GM21360 (cell line): ENCODE measurements at regions not wholly inside any gene's neighbourhood (a gene's known extent, or its start where the extent isn't known, plus 50 kb on each side); places are given as distances from the start of the nearest gene placed in this dataset.

Source experiments
- ATAC-seq: cut with Tn5 transposase; IDR thresholded peaks from one replicate; pipeline ENCODE4 v1.9.1; 2021; ENCODE audit warnings: mild to moderate bottlenecking, moderate library complexity; ENCODE audit not compliant: unreplicated experiment

GRCh38 chr22:49160261-49161001 lies 667.2 kb downstream of the BRD1 start:
- no peak for ATAC-seq

DNA sequence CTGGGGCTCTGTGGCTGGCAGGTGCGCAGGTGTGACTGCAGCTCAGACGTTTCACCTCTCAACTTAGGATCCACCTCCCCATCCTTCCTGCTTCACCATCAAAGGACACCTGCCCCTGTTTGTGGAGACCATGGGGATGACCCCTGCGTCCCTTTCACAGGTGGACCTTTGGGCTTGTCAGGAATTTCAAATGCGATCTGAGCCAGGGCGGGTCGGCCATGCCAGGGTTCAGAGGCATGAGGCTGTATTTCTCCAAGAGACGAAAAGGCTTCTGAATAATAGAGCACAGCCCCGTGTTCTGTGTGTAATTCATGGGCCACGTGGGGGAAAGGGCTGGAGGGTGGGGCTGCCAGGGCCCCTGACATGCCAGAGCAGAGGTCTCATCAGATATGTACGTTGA lies 668.0 kb downstream of the BRD1 start:
- no peak for ATAC-seq

DNA sequence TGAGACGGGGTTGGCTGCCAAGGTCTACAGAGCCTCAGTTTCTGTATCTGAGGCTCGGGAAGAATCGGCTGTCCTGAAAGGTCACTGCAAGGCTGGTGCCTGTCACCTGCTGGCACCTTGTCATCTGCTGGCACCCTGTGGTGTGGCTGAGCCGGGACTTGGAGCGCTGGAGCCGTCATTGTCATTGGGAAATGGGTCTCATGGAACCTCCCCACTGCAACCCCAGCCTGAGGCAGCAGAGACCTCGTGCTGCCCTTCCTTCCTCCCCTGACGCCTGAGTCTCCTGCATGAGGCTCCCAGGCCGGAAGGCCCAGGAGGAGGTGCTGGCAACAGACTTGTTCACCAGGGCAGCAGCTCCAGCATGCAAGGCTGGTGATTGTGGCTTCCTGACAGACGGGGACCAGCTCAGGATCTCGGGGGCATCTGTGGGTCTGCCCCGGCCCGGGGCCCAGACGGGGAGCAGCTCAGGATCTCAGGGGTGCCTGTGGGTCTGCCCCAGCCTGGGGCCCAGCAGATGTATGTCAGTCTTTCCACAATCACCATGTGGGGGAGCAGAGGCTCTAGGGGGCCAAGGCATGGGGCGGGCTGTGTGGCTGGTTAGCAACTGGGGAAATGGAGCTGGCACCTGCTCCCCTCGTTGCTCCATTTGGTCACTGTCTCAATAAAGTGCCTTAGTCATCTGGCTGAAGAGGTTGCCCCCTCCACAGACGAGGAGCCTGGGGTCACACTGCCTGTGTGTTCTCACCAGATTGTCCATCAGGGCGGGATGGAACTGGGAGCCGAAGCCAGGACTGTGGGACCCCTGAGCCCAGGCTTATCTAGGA lies 668.7 kb downstream of the BRD1 start:
- no peak for ATAC-seq

- no peak for ATAC-seq
Observed at GRCh38 chr22:49157529-49158339, 669.9 kb downstream of the BRD1 start.

GRCh38 chr22:49156662-49157285 lies 670.9 kb downstream of the BRD1 start:
- ATAC-seq, result no peak

DNA sequence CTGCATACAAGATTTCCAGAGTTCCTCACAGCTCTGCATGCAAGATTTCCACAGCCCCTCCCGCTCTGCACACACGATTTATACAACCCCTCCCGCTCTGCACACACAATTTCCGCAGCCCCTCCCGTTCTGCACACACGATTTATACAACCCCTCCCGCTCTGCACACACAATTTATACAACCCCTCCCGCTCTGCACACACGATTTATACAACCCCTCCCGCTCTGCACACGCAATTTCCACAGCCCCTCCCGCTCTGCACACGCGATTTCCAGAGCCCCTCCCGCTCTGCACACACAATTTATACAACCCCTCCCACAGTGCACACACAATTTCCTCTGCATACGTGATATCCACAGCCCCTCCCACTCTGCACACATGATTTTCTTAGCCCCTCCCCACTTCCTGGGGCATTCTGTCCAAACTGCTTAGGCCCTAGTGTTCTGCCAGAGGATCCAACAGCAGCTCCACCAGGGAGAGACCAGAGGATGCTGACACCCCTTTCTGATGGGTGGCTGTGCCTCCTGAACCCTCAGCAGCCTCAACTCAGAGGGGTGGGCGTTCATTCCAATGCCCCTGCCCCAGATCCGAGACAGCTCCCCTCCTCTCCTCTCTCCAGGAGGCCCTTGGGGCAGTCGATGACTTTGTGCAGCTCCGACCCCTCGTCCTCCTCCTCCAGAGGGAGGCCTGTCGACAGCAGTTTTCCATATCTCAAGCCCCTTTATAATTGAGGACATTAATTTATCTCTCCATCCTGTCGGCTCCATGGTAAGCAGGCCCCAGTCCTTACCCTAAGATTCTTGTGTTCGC lies 671.7 kb downstream of the BRD1 start:
- no peak for ATAC-seq

- no peak for ATAC-seq
Observed at GRCh38 chr22:49155039-49155769, 672.5 kb downstream of the BRD1 start.

DNA sequence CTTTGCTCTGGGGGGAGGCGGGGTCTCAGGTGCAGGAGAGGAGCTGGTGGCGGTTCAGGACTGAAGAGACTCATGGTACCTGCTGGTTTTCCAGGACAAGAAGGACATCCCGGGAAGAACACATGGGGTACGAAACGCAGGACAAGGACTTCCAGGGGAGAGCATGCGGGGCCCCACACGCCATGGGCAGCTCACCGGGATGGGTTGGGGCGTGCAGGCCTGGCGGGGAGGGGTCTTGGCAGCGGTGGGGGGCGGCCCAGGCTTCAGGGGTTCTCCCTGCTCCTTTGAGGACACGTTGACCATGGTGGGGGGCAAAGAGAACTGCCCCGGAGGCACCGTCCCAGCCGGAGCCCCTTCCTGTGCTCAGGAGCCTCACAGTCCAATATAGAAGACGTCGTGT lies 673.2 kb downstream of the BRD1 start:
- no peak for ATAC-seq

- ATAC-seq, result no peak
Observed at GRCh38 chr22:49153921-49154320, 673.8 kb downstream of the BRD1 start.

DNA sequence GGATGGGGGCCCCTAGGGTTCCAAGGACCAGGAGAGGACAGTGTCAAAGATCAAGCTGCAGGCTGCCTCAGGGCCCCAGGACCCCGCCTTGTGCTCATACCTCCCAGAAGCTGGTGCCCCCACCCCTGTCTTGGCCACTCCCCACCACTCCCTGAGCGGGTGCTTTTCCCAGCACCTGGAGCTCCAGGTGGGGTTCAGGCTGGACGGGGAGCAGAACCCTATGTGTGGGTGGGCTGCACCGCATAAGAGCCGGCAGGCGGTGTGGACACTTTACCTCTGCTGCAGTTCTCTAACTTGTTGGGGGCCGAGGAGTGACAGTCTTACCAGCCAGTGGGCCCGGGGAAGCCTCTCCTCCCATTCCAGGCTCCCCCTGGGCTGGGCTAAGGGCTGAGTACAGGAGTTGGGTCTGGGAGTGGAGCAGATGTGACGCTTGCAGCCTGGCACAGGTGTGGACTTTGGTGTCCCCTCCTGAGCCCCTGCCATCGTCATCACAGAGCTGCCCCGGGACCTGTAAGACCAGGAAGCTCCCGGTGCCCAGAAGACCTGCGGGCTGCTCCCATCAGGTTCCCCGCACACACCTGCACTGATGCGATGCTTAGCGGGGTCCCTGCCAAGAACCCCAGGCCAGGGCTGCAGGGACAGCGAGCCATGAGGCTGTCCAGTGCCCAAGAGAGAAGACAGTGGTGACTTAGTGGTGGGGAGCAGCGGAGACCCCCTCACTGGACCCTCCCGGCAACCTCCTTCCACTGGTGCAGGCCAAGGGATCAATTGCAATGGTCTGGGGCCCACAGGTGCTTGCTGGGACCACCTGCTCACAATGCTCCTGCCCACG lies 674.5 kb downstream of the BRD1 start:
- no peak for ATAC-seq

DNA sequence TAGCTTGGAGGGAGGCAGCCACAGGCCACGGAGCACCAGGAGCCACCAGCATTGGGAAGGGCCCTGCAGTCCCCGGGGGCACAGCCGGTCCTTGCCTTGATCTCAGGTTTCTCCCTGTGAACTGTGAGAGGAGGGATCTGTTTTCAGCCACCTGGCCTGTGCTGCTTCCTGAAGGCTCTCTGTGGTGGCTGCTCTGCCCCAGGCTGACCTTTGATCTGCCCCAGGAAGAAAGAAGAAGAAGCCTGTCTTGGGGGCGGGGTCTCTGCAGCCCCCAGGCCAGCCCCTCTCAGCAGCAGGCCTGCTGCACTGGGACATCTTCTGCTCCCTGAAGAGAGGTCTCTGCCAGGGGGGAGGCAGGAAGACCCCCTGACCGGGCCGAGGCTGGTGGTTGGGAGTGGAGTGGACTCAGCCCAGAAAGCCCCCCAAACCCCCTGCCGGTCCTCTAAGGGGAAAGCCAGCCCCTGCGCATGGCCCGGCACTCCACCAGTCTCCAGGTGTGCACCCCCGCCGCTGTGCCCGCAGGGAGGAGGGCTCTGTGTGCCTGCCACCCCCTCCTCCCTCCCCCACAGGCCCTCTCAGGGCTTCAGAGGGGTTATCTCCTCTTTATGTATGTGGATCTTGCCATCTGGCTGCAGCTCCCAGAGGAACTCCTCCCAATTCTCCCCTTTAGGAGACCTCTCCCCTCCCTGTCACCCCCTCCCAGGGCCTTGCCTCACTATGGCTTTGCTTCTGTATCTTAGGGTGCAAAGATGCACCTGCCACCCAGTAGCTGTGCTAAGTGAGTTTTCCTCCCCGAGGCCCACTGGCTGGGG lies 675.3 kb downstream of the BRD1 start:
- no peak for ATAC-seq

GRCh38 chr22:49151256-49152126 lies 676.2 kb downstream of the BRD1 start:
- ATAC-seq, result no peak

- no peak for ATAC-seq
Observed at GRCh38 chr22:49150801-49151221, 676.9 kb downstream of the BRD1 start.

DNA sequence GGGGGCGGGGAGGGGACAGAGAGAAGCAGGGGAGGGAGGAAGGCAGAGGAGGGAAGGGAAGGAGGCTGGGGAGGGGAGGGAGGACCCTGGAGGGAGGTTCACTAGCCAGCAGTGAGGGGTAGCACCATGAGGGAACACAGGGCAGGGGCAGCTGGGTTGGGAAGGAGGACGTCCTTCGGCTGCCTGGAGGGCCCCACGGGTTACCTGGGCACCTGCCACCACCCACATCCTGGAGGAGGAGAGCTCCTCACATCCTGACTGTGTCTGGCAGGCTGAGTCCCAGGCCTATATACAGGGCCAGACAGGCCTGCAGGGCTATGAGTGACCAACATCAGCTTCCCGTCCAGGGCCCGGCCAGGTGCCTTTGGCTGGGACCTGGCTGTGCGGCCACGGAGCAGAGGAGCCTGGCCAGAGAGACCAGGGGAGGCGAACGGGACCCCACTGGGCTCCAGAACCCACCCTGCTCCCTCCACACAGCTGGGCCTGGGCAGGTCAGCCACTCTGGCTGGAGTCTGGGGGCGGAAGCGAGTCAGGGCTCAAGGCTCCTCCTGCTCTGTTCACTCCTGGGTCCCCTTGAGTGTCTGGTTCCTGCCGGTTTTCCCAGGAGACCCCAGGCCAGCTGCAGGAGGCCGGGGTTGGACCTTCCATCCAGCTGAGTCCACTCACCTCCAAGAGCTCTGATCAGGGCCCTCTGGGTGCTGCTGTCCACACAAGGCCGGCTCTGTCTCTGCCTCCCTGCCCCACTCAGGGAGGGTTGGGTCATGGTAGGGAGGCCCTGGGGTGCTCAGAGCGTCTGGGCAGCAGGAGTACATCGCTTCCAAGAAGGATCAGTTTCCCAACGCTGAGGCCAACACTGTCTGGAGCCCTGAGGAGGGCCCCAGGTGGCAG lies 677.7 kb downstream of the BRD1 start:
- ATAC-seq, result no peak

DNA sequence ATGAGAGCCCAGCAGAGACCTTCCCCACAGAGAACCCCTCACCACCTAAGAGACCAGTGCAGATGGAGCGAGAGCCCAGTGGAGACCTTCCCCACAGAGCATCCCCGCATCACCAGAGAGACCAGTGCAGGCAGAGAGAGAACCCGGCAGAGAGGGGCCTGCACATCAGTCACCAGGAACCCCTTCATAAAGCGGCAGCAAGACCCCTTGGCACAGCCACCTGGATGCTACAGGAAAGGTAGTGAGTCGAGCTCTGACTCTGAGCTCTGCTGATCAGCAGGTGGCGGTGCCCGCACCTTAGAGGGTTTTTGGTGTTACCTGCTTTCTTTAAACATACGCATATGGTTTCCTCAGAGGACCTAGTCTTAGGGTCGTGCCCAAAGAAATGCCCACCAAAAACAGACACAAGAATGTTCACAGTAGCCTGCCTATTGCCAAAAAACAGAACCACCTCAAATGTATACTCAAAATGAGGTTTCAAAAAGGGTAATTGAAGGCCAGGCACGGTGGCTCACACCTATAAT lies 678.7 kb downstream of the BRD1 start:
- ATAC-seq, result no peak
